Mesenteric fat pad (tissue), 1 donor: ENCODE measurements at regions not wholly inside any gene's neighbourhood (a gene's known extent, or its start where the extent isn't known, plus 50 kb on each side); places are given as distances from the start of the nearest gene placed in this dataset.

Experiments
- DNase-seq: peaks from one replicate; pipeline ENCODE4 v3.0.0-alpha.2; 2020; ENCODE audit warnings: low spot score
- donor health status: DM: yes; HTN: yes; CAD: no.

DNA sequence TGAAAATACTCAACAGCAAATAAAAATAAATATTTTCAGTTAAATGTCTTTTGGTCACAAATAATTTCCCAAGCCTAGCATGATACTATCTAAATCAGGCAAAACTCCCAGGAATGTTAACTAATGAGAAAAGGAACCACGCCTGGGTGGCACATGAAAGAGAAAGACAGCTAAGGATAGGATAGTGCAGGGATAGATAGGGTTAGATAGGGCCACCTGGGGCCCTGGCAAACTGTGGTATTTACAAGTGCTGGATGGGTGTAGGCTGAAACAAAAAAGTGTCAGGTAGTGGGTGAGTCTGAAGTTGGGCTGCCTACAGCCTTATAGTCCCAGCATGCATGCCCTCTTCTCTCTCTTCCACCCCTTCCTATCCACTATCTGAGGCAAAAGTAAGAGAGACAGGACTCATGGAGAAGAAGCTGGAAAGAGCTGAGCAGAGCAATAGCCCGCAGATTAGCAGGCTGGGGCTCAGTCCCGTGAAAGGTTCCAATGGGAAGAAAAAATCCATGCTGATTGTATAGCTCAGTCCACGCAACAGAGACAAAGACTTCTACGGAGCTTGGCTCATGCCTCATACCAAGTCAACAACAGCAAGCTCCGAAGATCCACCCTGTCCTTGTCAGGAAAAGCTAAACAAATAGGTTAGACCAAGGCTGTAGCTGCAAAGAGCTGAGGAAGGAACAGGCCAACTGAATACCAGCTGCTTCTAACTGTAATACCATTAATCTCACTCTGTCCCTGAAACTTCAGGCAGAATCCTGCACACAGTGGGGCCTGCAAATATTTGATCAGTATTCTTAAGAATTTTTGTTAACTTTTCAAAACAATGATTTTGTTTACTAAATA lies 342.1 kb upstream of the ATP11B start:
- no peak for DNase-seq

DNA sequence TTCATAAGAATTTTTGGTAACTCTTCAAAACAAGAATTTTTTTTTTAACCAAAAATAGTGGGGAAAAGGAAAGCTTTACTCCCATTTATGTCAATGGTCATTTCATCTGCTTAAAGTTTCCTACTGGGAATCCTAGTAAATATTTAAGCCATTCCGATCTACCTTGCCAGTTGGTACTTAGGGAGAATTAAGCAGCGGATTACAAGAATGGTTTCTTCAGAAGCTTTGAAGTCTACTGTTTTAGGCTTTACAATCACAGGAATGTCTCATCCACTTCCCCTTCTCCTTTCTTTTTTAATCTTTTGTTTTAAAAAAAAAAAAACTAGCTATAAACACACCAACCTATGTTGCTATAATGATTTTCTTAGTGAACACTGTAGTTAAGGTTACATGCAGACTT lies 341.4 kb upstream of the ATP11B start:
- DNase-seq: no peak

DNA sequence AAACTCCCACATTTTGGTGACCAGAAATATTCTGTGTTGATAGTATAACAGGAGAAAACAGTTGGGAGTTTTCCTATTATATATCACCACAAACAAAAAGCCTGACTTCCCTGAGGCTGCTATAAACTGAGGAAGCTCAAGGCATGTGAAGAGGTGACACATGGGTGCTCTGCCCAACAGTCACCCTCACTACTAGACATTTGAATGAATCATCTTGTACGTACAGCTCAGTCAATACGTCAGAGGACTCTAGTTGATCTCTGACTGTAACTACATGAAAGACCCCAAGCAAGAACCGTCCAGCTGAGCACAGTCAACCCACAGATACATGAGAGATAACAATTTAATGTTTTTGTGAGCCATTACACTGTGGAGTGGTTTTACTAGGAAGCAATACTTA lies 338.3 kb upstream of the ATP11B start:
- no peak for DNase-seq

DNA sequence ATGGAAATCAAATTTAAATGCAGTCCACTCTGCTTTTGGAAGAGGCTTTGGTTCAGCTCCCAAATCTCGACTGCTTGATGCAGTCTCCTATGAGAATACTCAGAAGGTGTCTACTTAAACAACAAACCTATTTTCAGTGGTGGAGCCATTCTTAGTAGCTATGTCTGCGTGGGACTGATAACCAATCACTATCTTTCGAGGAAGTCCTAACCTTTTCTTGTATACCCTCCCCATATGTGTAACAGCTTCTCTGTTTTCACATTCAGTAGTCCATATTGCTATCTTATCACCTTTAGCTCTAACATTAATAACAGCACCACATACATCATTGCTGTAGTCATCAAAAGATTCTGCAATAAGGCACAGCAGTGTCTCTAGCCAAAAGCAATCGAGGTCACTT lies 333.0 kb upstream of the ATP11B start:
- no peak for DNase-seq

DNA sequence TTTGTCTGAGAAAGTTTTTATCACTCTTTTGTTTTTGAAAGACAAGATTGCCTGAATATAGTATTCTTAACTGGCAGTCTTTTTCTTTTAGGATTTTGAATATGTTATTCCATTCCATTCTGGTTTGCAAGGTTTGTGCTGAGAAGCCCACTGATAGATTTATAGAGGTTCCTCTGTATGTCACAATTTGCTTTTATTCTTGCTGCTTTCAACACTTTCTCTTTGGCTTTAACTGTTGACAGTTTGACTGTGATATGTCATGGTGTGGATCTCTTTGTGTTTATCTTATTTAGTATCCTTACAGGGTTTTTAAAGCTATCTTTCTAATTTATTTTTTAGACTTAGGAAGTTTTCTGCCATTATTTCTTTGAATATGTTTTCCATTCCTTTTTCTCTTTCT lies 331.2 kb upstream of the ATP11B start:
- DNase-seq: no peak

DNA sequence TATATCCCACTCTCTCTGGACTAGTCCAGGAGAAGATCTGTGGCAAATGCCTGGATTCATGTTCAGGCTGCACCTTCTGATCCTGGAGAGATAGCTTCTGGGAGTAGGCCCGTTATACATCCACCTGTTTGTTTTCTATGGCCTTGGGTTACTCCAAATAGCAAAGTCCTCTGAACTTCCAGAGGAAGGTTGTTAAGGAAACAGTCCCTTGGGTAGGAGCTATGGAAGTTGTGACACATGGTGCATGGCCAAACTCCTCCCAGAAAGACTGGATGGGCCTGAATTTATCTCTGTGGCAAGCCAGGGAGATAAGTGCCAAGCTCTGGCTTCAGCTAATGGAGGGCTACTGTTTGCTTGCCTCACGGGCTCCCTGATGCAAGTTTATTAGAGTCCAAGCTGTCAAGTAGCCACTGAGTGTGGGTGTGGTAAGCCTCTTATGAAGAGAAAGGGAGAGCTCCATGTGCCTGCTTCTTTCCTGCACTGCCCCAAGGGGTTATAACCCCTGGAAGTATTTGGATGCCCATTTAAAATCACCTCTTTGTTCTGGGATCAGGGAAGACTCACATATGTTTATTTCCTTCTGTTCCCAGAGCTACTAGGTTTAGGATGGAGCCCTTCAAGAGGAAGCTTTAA lies 328.7 kb upstream of the ATP11B start:
- no peak for DNase-seq

DNA sequence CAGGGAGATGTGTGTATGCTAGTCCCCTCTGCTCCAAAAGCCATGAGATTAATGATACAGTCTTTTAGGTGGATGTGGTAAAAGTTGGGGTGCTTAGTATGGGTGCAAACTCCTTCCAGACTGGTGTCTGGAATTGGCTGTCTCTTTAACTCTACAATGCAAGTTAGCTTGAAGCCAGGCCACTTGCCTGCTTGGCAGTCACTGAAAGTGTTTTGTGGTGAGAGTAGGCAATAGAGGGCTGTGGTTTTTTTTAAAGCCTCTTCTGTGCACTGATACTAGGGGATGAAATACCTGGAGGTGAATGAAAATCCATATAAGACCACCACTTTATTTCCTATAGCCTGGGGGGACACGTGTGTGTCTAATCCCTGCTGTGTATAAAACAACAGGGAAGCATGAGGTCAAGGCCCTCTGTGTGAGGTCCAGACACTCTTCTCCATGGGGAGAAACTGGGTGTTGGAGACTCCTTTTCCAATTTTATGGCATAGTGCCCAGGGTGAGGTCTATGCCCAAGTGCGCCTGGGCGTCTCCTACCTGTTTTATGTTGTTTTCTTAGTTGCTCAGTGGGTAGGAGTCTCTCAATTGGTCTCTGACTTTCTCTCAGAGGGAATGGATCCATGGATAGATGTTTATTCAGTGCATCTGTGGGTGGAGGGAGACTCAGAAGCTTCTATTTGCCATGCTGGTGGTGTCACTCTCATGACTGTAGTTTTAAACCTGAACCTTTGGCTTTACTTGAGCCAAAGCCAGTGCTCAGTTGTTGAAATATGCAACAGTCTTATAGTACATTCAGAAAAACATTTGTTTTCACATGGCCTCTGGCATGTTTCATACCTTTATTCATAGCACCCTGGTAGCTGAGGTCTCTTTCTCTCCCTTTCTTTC lies 327.8 kb upstream of the ATP11B start:
- DNase-seq: no peak

DNA sequence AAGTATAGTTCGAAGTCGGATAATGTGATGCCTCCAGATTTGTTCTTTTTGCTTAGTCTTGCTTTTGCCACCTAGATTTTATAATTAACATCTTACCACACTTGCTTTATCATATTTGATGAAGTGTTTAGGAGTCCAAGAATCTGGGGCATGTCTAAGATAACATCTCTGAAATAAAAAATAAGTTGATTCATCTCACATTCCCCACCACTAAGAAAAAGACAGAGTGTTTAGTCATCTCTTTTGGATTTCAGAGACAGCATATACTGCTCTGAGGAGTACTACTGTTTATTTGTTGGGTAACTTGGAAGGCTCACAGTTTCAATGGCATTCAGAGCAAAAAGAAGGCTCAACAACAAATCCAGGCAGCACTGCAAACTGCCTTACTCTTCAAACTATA lies 324.2 kb upstream of the ATP11B start:
- DNase-seq: no peak

DNA sequence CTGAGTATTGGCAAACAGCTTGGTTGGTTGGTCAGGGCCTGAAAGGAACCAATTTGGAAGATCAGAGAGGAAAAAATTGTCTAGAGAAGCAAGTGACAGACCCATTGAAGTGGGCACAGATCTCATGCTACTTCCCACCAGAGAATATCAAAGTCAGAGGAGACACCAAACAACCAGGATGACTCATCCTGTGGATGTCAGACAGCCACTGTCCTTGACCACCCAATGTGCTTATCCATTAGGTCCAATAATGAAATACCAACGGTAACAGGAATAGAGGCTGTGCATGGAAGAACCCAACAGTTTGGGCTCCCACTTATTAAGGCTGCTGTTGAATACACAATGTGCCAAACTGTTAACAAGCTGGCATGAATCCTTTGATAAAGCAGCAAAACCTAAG lies 323.1 kb upstream of the ATP11B start:
- DNase-seq: no peak

DNA sequence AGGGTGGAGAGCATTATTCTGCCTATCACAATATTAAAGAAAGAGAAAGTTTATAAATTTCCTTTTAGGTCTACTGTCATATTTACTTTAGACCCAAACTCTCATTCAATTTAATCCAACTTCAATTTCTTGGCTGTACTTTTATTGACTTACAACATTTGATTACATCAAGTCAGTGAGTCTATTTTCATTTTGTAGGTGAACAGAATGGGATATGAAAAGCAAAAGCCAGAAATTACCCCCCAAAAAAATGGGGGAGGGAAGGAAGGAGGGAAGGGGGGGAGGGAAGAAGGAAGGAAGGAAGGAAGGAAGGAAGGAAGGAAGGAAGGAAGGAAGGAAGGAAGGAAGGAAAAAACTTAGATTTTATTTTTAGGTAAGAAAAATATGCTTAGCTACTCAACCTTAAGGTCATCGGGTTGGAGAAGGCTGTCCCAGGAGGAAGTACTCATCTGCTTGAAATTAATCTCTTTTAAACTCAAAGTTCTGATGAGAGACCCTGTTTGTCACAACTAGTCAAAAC lies 320.1 kb upstream of the ATP11B start:
- DNase-seq: no peak

DNA sequence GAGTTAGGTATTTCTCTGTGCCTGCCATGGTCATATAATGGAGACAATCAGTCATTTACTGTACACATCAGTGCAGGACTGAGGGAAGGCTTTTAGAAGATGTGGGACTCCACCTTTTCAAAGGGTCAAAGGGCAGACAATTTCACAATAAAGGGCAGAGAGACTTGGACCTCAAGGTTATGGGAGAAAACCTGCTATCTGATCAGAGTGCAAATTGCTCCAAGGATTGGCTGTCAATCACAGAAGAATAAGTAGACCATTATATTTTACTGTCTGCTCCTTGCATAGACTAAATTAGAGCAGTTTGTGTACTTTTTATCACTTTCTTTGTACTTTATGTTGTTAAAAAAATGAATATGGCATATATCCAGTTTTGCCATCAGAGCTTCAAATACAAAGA lies 314.9 kb upstream of the ATP11B start:
- DNase-seq: no peak

DNA sequence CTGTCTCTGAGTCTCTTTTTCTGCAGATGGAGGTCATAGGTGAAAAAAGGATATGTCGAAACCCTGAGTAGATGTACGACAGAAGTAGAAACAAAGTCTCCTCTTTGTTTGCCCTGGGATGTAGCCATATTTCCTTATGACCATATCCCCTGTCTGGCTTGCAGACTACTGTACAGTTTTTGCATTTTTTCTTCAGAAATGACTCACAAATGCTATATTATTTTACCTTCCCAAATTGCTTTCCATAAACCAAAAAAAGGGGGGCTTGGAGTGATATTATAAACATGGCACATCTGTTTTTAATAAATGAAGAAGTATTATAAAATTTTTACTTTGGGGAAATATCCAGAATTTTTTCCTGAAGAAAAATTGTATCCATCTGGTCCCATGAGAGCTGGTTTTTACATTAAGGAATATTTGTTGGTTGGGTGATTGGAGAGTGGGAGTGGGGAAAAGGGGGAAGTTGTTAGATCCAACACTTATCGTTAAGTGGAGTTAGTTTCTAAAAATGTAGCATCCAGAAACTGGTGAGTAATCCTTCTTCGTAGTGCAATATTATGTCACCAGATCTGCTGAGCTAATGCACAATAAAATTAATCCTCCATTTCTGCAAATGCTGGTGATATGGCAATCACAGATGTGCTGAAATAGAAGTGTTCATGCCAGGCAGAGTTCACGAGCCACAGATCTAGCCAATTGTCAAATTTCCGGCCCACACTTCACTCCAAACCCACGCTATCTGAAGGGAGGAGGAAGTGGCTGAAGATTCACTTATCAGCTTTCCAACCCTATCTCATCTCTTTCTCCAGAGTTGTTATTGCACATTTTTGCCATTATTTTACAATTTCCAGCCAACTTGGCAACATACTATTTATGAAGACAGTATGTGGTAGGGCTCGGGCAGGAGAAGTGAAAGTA lies 313.6 kb upstream of the ATP11B start:
- DNase-seq: no peak

DNA sequence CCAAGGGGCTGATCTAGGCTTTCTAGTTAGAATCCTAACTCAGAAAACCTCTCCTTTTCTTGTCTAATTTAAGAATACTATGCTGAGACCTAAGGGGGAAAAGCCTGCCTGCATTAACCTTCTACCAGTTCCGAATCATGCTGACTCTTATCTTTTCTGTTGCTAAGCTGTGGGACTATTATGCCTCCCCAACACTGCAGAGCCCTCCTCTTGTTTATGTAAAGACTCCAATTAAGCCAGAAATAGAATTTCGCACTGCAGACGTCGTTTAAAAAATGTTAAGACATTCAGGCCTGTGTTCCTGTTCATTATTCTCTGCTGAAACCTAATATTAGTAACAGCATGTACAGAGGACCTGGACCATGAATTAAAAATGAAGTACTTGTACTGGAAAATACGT lies 310.6 kb upstream of the ATP11B start:
- DNase-seq: no peak

DNA sequence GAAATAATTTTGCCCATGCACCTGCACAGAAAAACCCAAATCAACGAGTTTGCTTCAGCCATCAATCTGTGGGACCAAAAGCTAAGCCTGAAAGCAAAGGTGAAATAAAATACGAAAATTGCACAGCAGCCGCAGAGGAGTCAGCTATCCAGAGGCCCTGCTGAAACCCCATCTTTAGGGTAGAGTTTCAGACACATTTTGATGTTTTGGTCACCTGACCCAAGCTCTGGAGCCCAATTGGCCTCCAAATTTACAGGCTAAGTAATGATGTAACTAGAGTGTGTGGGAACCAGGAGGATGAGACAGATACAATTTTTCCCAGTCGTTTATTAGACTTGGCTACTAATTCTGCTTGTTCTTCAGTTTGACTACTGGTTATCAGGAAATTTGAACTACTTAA lies 308.6 kb upstream of the ATP11B start:
- no peak for DNase-seq

DNA sequence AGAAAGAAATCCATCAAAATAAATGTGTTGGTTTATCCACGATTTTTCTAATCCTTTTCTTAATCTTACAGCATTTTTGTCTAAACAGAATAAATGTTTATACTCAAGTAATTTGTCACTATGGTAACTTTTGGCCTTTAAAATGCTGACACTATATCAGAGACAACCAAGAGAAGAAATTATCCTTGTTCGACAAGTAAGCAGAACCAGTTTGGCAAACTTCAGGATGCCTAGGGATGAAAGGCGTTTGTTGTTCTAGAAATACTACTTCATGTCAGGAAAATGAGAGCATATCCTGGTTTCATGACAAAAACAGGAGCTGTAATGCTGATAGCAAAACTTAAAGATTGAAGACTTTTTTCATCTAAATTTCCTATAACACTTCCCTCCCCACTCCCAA lies 308.0 kb upstream of the ATP11B start:
- no peak for DNase-seq

DNA sequence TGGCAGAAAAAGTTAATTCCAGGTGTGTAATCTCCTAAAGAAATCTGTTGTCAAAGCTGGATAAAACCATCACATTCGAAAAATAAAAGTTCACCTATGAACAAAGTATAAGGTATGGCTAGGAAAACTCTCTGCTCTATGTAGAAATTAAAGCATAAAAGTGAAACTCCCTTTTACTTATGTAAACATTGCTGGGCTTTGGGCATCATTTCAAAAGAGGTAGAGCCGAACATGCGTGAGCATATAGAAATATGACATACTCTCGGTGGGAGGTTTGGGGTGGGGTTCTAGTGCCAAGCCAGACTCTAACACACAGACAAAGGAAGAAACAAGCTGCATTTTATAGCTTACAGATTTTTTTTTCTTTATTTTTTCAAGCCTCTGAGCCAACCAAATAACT lies 306.8 kb upstream of the ATP11B start:
- no peak for DNase-seq

DNA sequence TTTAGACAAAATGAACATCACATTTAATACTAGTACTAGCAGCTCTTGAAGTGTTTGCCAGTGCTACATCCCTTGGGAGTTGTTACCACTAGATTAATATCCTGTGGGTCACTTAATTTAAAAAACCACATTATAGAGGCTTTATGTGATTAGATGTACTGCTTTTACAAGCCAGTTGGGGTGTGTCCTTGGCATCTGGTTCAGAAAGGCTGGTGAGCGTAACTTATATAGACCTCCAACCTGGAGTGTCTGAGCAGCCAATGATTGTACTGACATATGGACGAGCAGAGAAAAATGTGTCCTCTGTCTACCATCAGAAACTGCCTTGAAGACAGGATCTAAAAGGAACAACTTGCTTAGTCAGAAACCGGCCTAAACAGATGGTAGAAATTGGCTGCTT lies 306.2 kb upstream of the ATP11B start:
- DNase-seq: no peak

DNA sequence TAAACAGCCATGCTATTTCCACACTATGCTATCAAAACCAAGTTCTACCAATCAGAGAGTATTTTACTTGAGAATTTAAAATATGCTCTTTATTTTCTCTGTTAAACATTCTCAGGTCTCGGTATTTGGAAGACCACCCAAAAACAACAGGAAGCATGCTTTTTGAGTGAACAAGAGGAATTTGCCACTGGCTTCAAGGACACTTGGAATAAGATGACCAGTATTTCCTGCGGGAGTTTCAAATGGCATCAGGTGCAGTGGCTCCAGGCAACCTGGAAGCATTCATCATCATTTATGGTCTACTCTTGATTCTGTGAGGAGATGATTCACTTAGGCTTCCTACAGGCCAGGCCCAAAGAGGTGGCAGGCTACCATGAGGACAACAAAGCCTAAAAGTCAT lies 305.7 kb upstream of the ATP11B start:
- no peak for DNase-seq

DNA sequence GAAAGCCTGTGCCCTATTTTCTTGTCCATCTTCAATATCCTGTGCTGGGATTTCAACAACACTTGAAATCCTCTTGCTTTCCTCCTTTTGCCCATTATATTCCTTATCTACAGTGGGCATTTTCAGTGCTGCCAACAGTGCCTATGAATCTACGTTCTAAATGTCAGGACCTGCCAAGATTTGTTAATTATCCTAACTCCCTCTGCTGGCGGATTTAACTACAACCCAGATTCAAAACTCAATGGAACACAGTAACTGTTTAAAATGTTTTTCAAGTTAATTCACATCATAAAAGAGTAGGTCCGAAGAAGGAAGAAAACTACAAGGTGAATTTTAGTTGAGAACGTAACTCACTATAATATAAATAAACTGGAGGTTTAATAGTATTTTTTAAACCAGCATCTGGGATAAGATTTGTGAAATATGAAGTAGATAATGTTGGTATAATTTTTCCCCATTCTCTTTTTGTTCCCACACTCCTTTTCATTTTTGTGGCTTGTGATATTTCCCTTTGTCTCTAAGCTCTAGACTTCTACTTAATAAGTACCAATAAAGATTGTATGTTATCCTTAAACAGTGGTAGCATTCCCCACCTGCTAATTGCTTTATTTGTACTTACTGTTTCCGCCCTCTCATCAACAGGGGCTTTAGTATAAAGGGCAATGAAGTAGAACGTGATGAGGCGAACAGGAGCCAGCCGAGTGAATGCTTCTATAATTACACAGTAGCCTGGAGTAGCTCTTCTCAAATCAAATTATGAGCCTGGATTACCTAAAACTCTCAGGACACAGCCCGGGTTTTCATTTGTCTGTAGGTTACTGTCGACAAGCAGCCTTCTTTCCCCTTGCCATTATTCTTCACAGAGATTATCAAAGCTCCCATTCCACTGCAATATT lies 302.5 kb upstream of the ATP11B start:
- DNase-seq: no peak

DNA sequence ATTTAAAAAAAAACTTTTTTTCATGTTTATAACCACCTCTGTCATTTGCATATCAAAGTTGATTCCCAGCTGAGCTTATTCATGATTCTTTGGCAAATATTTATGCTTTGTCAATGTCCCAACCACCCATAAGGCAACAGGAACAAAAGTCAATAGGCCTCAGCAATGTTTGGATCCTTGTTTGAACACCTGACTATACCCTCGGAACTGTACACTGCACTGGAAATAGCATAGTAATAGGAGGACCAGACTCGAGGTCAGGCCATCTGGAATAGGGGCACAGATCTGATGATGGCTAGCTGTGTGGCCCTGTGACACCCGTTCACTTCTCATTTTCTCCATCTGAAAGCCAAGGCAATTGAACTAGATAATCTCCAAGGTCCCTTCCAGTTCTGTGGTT lies 301.7 kb upstream of the ATP11B start:
- DNase-seq: no peak
